Thymus (tissue), 11 donors: ENCODE measurements at regions not wholly inside any gene's neighbourhood (a gene's known extent, or its start where the extent isn't known, plus 50 kb on each side); places are given as distances from the start of the nearest gene placed in this dataset.
A peak's percentile ranks its signal among the peaks of the same experiment; 100 is the strongest.

Experiments
- DNase-seq, 9 donors: peaks; one replicate each; pipeline ENCODE4 v3.0.0-alpha.2; 2013; ENCODE audit warnings: low spot score in 9 of 9, low read depth in 6 of 9, missing footprints in 1 of 9
- H3K27ac ChIP-seq, 2 donors: one replicate each; pipeline ENCODE4 v1.5.1; 2013; ENCODE audit warnings: control low read depth in 1 of 2, low read depth in 1 of 2, low read length in 1 of 2, mild to moderate bottlenecking in 1 of 2, moderate library complexity in 1 of 2
- H3K27me3 ChIP-seq, 2 donors: one replicate each; pipeline ENCODE4 v1.5.1; 2013; ENCODE audit warnings: low read length in 1 of 2; ENCODE audit not compliant: control insufficient read depth in 2 of 2, insufficient read depth in 1 of 2
- H3K36me3 ChIP-seq, 2 donors: one replicate each; pipeline ENCODE4 v1.5.1; 2013; ENCODE audit warnings: low read length in 1 of 2, mild to moderate bottlenecking in 1 of 2, moderate library complexity in 1 of 2; ENCODE audit not compliant: control insufficient read depth in 2 of 2, insufficient read depth in 2 of 2
- H3K4me1 ChIP-seq, 2 donors: one replicate each; pipeline ENCODE4 v1.5.1; 2013; ENCODE audit warnings: low read length in 2 of 2; ENCODE audit not compliant: control insufficient read depth in 2 of 2, insufficient read depth in 2 of 2
- H3K4me3 ChIP-seq, 2 donors: one replicate each; pipeline ENCODE4 v1.5.1; 2013; ENCODE audit warnings: low read length in 2 of 2, control low read depth in 1 of 2, mild to moderate bottlenecking in 1 of 2
- H3K9me3 ChIP-seq, 2 donors: one replicate each; pipeline ENCODE4 v1.5.1; 2013; ENCODE audit warnings: low read length in 1 of 2, mild to moderate bottlenecking in 1 of 2; ENCODE audit not compliant: control insufficient read depth in 2 of 2, insufficient read depth in 1 of 2
- WGBS: extraction: QIAGEN DNeasy Blood & Tissue Kit; methylation state at CpG from one replicate; pipeline ENCODE4 v1.1.7; 2013; 5-methylcytosine and 5-hydroxymethylcytosine counted together
- donor health status: healthy.

- 91% methylated on average over 5 of the region's 5 CpGs for WGBS
- no peak overlapping the region for H3K27ac ChIP-seq
- H3K27me3 ChIP-seq = no peaks in the 10 kb centered on the region
- H3K36me3 ChIP-seq = no peaks in the 10 kb centered on the region
- no peaks in the 10 kb centered on the region for H3K9me3 ChIP-seq
- H3K4me1 ChIP-seq = no peaks in the 10 kb centered on the region
- no peak for DNase-seq
- no peak overlapping the region for H3K4me3 ChIP-seq
Observed at GRCh38 chr1:17970757-17971156, 136.8 kb upstream of the IGSF21 start.

- no peaks in the 10 kb centered on the region for H3K4me1 ChIP-seq
- no peak overlapping the region for H3K27ac ChIP-seq
- no peaks in the 10 kb centered on the region for H3K9me3 ChIP-seq
- DNase-seq = no peak
- H3K4me3 ChIP-seq = no peak overlapping the region
- WGBS = 77% methylated on average over 8 of the region's 8 CpGs
- H3K36me3 ChIP-seq = no peaks in the 10 kb centered on the region
- no peaks in the 10 kb centered on the region for H3K27me3 ChIP-seq
Observed at GRCh38 chr1:17973694-17974093, 133.9 kb upstream of the IGSF21 start.

DNA sequence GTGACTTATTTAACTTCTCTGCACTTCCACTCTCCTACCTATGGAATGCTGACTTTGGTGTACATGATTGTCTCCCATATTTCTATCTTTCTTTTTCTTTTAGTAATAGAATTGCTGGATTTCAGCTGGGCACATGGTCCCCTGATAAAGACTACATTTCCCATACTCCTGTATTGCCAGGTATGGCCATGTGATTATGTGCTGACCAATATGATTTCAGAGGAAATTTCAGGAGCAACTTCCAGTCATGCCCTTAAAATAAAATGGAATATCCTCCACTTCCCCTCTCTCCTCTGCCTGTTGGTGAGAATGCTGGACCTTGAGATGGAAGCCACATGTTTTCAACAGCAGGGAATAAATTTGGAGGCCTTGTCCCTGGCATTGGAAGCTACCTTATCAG, 130.7 kb upstream of the IGSF21 start:
- H3K4me3 ChIP-seq = no peak overlapping the region
- H3K4me1 ChIP-seq = no peaks in the 10 kb centered on the region
- no peak overlapping the region for H3K27ac ChIP-seq
- no peak for DNase-seq
- no peaks in the 10 kb centered on the region for H3K36me3 ChIP-seq
- H3K27me3 ChIP-seq = no peaks in the 10 kb centered on the region
- no peaks in the 10 kb centered on the region for H3K9me3 ChIP-seq

DNA sequence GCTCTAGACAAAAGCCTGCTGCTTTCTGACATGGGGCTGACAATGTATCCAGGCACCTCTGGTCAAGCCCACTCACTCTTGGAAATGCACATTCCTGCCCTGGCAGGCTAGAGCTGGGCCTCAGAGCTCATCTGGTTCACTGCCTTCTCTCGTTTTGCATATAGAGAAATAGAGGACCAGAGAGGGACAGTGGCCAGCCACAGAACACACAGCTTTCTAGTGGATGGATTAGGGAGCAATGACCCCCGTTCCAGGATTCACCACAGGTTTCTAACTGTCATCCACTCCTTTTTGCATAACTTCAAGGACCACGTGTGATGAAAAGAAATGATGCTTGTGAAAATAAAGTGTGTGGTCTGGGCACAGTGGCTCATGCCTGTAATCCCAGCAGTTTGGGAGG, 129.6 kb upstream of the IGSF21 start:
- H3K27me3 ChIP-seq = no peaks in the 10 kb centered on the region
- no peak overlapping the region for H3K4me3 ChIP-seq
- 75% methylated on average over 3 of the region's 3 CpGs for WGBS
- no peaks in the 10 kb centered on the region for H3K9me3 ChIP-seq
- H3K4me1 ChIP-seq = no peaks in the 10 kb centered on the region
- DNase-seq = no peak
- no peak overlapping the region for H3K27ac ChIP-seq
- H3K36me3 ChIP-seq = no peaks in the 10 kb centered on the region

GRCh38 chr1:17979815-17980214, 127.8 kb upstream of the IGSF21 start:
- WGBS = 57% methylated on average over 6 of the region's 6 CpGs
- Histone ChIP-seq H3K4me3 (no peak overlapping the region), H3K4me1 (no peaks in the 10 kb centered on the region), H3K36me3 (no peaks in the 10 kb centered on the region), H3K27ac (no peak overlapping the region), H3K27me3 (no peaks in the 10 kb centered on the region), H3K9me3 (no peaks in the 10 kb centered on the region)
- no peak for DNase-seq

DNA sequence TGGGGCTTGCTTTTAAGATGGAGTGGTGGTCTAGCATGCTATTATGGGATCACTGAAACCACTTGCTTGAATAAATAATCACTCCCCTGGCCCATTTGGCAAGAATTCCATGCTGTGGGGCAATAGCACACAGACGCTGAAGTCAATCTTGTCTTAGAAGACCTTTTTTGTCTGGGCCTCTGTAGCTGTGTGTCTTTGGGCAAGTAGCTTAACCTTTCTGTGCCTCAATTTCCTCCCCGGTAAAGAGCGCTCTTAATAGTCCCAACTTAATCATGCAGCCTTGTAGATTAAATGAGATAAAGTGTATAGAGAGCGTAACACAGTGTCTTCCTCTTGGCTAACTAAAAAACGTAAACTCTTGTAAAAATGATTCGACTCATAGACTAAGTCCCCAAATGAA, 125.4 kb upstream of the IGSF21 start:
- 85% methylated on average over 6 of the region's 6 CpGs for WGBS
- no peaks in the 10 kb centered on the region for H3K4me1 ChIP-seq

GRCh38 chr1:17984583-17984982, 123.0 kb upstream of the IGSF21 start:
- peak in 5 of 9 donors; percentile 0 to 18 (median 8) for DNase-seq
- no peaks in the 10 kb centered on the region for H3K27me3 ChIP-seq
- no peak overlapping the region for H3K27ac ChIP-seq
- no peaks in the 10 kb centered on the region for H3K36me3 ChIP-seq
- WGBS = 40% methylated on average over 9 of the region's 9 CpGs
- no peaks in the 10 kb centered on the region for H3K9me3 ChIP-seq
- H3K4me1 ChIP-seq = no peaks in the 10 kb centered on the region
- no peak overlapping the region for H3K4me3 ChIP-seq

More for the DNA sequence above, 125.4 kb upstream of the IGSF21 start:
- H3K27me3 ChIP-seq = no peaks in the 10 kb centered on the region
- DNase-seq = no peak
- no peak overlapping the region for H3K4me3 ChIP-seq
- no peaks in the 10 kb centered on the region for H3K36me3 ChIP-seq
- H3K9me3 ChIP-seq = no peaks in the 10 kb centered on the region
- H3K27ac ChIP-seq = no peak overlapping the region

DNA sequence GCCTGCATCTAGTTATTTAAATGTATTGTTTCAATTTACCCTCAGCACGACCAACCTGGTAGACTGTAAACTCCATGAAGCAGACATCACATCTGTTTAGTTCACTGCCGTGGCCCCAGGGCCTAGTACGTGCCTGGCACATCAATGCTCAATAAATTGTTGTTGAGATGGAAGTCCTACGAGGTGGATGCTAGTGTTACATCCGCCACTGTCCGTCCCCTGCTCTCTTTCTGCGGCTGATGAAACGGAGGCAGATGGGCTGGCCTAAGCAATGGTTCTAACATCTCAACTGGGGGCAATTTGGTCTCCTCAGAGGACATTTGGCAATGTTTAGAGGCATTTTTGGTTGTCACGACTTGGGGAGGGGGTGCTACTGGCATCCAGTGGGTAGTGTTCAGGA, 121.4 kb upstream of the IGSF21 start:
- DNase-seq = no peak
- Histone ChIP-seq H3K4me3 (no peak overlapping the region), H3K4me1 (no peaks in the 10 kb centered on the region), H3K36me3 (no peaks in the 10 kb centered on the region), H3K9me3 (no peaks in the 10 kb centered on the region), H3K27ac (no peak overlapping the region), H3K27me3 (no peaks in the 10 kb centered on the region)
- WGBS = 91% methylated on average over 9 of the region's 9 CpGs

DNA sequence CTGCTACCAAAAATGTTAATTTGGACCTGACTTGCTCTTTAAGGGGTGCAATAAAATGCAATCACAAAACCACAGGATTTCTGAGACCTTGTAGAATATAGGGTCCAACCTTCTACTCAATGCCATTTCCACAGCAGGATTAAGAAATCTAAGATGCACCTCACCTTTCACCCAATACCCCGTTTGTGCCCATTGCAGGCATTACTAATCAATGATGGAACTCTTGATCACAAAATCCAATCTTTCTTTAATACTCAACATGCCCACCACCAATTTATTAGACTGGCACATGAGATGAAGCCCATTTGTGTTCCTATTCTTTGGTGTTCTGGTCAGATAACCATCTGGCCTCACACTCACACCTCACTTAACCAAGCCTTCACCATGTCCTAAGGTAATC, 117.2 kb upstream of the IGSF21 start:
- 89% methylated on average over 1 of the region's 1 CpG for WGBS
- H3K4me3 ChIP-seq = no peak overlapping the region
- no peaks in the 10 kb centered on the region for H3K27me3 ChIP-seq
- H3K4me1 ChIP-seq = no peaks in the 10 kb centered on the region
- H3K36me3 ChIP-seq = no peaks in the 10 kb centered on the region
- no peak for DNase-seq
- no peaks in the 10 kb centered on the region for H3K9me3 ChIP-seq
- H3K27ac ChIP-seq = no peak overlapping the region

- DNase-seq = no peak
- 85% methylated on average over 4 of the region's 4 CpGs for WGBS
- Histone ChIP-seq H3K4me1 (no peaks in the 10 kb centered on the region), H3K27ac (no peak overlapping the region), H3K9me3 (no peaks in the 10 kb centered on the region), H3K36me3 (no peaks in the 10 kb centered on the region), H3K27me3 (no peaks in the 10 kb centered on the region), H3K4me3 (no peak overlapping the region)
Observed at GRCh38 chr1:17991996-17992395, 115.6 kb upstream of the IGSF21 start.
